Uterus (tissue), 3 donors: ENCODE measurements at regions not wholly inside any gene's neighbourhood (a gene's known extent, or its start where the extent isn't known, plus 50 kb on each side); places are given as distances from the start of the nearest gene placed in this dataset.

Source experiments
- DNase-seq, 2 donors: peaks; one replicate each; pipeline ENCODE4 v3.0.0-alpha.2; 2019 to 2020
- H3K27ac ChIP-seq, 2 donors: fragments of 200-600 bp; sonication (generic); 1 replicate in 1 of 2; 2 replicates in 1 of 2; pipeline ENCODE4 v1.5.1; 2016 to 2018
- H3K27me3 ChIP-seq, 2 donors: fragments of 200-600 bp; sonication (generic); one replicate each; pipeline ENCODE4 v1.5.1; 2018 to 2019; ENCODE audit warnings: control low read depth in 1 of 2
- H3K36me3 ChIP-seq, 2 donors: fragments of 200-600 bp; sonication (generic); one replicate each; pipeline ENCODE4 v1.5.1; 2019; ENCODE audit warnings: control low read depth in 1 of 2
- H3K4me1 ChIP-seq, 2 donors: fragments of 200-600 bp; sonication (generic); one replicate each; pipeline ENCODE4 v1.5.1; 2018 to 2019; ENCODE audit warnings: control low read depth in 1 of 2
- H3K4me3 ChIP-seq, 2 donors: fragments of 200-600 bp; sonication (generic); 1 replicate in 1 of 2; 2 replicates in 1 of 2; pipeline ENCODE4 v1.5.1; 2018 to 2019; ENCODE audit warnings: mild to moderate bottlenecking in 1 of 2
- H3K9me3 ChIP-seq, 2 donors: fragments of 200-600 bp; sonication (generic); one replicate each; pipeline ENCODE4 v1.5.1; 2019; ENCODE audit warnings: control low read depth in 1 of 2
- POLR2A ChIP-seq, 2 donors: fragments of 450-650 bp; IDR thresholded peaks; one replicate each; pipeline ENCODE4 v1.6.1; 2016; ENCODE audit warnings: antibody characterized with exemption in 2 of 2, mild to moderate bottlenecking in 1 of 2, moderate library complexity in 1 of 2
- intact Hi-C: fragments of 100-400 bp; cut with DNase I; formaldehyde crosslinking; loops from one replicate; pipeline ENCODE4 v1.15.1; 2023; ENCODE audit warnings: low total_unique reads
- TF ChIP-seq, protein P1 (sequence below), 4 experiments: fragments of 200-600 bp in 2 of 4; fragments of 450-650 bp in 2 of 4; sonication (generic) in 2 of 4; IDR thresholded peaks; one replicate each; pipeline ENCODE4 v1.5.1; 2016 to 2019; ENCODE audit warnings: antibody characterized with exemption in 4 of 4, mild to moderate bottlenecking in 2 of 4, moderate library complexity in 1 of 4
- donor health status: DM: yes; HTN: yes; CAD: no.

DNA sequence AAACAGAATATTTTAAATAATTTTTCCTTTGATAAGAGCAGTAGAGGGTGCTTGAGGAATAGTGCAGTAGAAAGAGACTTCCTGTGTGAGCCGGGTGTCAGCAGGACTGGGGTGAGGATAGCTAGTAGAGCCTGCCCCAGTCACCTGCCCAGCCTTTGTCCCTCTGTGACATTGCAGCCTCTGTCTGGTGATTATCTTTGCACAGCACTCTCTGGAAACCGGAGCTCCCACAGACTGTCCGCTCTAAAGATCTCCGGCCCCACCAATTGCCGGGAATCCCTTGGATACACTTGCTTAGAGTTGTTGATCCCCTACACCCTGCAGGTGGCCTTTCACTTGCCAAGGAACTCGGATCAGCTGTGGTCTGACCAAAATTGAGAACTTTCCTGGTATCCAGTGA, 1081.3 kb upstream of the TMEFF2 start:
- Histone ChIP-seq H3K27me3 (no peaks in the 10 kb centered on the region), H3K4me3 (no peak overlapping the region), H3K4me1 (no peaks in the 10 kb centered on the region), H3K27ac (no peak overlapping the region), H3K9me3 (no peaks in the 10 kb centered on the region), H3K36me3 (no peaks in the 10 kb centered on the region)
- intact Hi-C loops: no loop called here
- TF ChIP-seq, protein P1, sequence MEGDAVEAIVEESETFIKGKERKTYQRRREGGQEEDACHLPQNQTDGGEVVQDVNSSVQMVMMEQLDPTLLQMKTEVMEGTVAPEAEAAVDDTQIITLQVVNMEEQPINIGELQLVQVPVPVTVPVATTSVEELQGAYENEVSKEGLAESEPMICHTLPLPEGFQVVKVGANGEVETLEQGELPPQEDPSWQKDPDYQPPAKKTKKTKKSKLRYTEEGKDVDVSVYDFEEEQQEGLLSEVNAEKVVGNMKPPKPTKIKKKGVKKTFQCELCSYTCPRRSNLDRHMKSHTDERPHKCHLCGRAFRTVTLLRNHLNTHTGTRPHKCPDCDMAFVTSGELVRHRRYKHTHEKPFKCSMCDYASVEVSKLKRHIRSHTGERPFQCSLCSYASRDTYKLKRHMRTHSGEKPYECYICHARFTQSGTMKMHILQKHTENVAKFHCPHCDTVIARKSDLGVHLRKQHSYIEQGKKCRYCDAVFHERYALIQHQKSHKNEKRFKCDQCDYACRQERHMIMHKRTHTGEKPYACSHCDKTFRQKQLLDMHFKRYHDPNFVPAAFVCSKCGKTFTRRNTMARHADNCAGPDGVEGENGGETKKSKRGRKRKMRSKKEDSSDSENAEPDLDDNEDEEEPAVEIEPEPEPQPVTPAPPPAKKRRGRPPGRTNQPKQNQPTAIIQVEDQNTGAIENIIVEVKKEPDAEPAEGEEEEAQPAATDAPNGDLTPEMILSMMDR (IDR thresholded peaks at IDR 0.05): no peak
- no peak for TF ChIP-seq POLR2A (IDR thresholded peaks at IDR 0.05)
- no peak for DNase-seq

DNA sequence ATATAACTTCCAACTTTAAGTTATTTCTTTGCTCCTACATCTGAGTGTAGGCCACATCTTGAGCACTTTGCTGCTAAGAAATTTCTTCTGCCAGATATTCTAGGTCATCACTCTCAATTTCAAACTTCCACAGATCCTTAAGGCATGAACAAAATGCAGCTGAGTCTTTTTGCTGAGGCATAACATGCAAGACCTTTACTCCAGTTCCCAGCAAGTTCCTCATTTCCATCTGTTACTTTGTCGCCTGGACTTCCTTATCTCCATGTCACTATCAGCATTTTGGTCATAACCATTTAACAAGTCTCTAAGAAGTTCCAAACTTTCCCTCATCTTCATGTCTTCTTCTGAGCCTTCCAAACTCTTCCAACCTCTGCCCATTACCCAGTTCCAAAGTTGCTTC, 1077.3 kb upstream of the TMEFF2 start:
- TF ChIP-seq, protein P1 (IDR thresholded peaks at IDR 0.05): no peak
- no peak for TF ChIP-seq POLR2A (IDR thresholded peaks at IDR 0.05)

GRCh38 chr2:193270816-193271215, 1076.1 kb upstream of the TMEFF2 start:
- H3K36me3 ChIP-seq: no peaks in the 10 kb centered on the region
- no peaks in the 10 kb centered on the region for H3K9me3 ChIP-seq
- no peak for TF ChIP-seq POLR2A (IDR thresholded peaks at IDR 0.05)
- TF ChIP-seq, protein P1 (IDR thresholded peaks at IDR 0.05): no peak
- DNase-seq: no peak
- H3K4me1 ChIP-seq: no peaks in the 10 kb centered on the region
- no peaks in the 10 kb centered on the region for H3K27me3 ChIP-seq
- H3K4me3 ChIP-seq: no peak overlapping the region
- no peak overlapping the region for H3K27ac ChIP-seq
- intact Hi-C loops: no loop called here

More for the DNA sequence above, 1077.3 kb upstream of the TMEFF2 start:
- H3K36me3 ChIP-seq: no peaks in the 10 kb centered on the region
- DNase-seq: no peak
- no peaks in the 10 kb centered on the region for H3K4me1 ChIP-seq
- no peaks in the 10 kb centered on the region for H3K9me3 ChIP-seq
- H3K27me3 ChIP-seq: no peaks in the 10 kb centered on the region
- H3K4me3 ChIP-seq: no peak overlapping the region
- intact Hi-C loops: no loop called here
- no peak overlapping the region for H3K27ac ChIP-seq

DNA sequence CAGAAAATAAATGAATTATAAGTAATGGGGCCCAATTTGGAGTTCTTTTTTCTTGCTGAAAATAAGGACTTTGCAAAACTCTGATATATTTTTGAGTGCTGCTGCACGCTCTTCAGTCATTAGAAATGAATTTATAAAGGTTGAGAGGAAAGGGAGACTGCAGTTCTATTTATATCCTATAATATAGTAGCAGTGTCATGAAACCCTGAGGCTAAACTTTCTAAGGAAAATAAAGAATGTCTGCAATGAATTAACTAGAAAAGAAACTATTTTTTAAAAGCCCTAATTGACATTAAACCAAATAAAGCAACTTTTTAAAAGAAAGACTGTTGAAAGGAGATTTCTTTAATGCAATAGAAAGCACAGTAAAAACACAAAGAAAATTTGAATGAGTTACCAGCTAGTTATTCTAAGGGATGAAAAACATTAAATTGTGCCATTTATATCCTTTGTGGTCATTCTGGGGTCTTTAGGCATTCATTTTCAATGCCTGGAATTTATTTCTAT, 1072.8 kb upstream of the TMEFF2 start:
- H3K27me3 ChIP-seq: no peaks in the 10 kb centered on the region
- no peaks in the 10 kb centered on the region for H3K36me3 ChIP-seq
- intact Hi-C loops: no loop called here
- H3K9me3 ChIP-seq: no peaks in the 10 kb centered on the region
- H3K27ac ChIP-seq: no peak overlapping the region
- no peaks in the 10 kb centered on the region for H3K4me1 ChIP-seq
- no peak for DNase-seq
- H3K4me3 ChIP-seq: no peak overlapping the region
- no peak for TF ChIP-seq POLR2A (IDR thresholded peaks at IDR 0.05)
- TF ChIP-seq, protein P1 (IDR thresholded peaks at IDR 0.05): no peak

DNA sequence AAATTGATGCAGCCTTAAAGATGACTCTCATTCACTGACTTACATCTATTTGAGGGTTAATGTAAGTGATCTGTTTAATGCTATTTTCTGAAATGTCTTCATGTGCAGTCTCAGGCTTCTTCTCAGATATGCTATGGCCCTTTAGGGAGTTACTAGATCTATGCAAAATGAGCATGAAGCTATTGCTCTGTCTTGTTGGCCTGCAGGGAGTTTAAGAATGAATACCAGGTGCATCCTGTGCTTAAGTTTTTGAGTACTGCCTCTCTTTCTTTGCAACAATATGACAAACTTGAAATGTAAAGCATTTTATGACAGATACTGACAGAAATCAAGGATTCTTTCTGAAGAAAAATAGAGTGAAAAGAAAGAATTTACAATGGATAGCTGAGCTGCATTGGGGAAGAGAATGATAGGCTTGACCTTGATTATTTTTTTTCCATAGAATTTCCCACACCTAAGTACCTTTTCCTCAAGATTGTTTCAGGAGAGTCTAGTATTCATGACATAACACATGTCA, 1058.3 kb upstream of the TMEFF2 start:
- Histone ChIP-seq H3K4me1 (no peaks in the 10 kb centered on the region), H3K9me3 (no peaks in the 10 kb centered on the region), H3K27ac (no peak overlapping the region), H3K27me3 (no peaks in the 10 kb centered on the region), H3K4me3 (no peak overlapping the region), H3K36me3 (no peaks in the 10 kb centered on the region)
- no peak for DNase-seq
- intact Hi-C loops: no loop called here
- no peak for TF ChIP-seq POLR2A (IDR thresholded peaks at IDR 0.05)
- TF ChIP-seq, protein P1 (IDR thresholded peaks at IDR 0.05): no peak
